Natural killer cell (primary cell): ENCODE measurements at regions not wholly inside any gene's neighbourhood (a gene's known extent, or its start where the extent isn't known, plus 50 kb on each side); places are given as distances from the start of the nearest gene placed in this dataset.

Source experiments
- ATAC-seq, 3 donors: fragments of 150-1000 bp in 2 of 3; fragments of 200-7000 bp in 1 of 3; cut with Tn5 transposase; 1 replicate in 1 of 3; 2 replicates in 2 of 3; pipeline ENCODE4 v1.10.0; 2021; ENCODE audit warnings: mild to moderate bottlenecking in 2 of 3, moderate library complexity in 2 of 3
- DNase-seq, 2 donors: peaks; one replicate each; pipeline versions ENCODE4 v3.0.0 to v3.0.0-alpha.2; 2013 to 2021; ENCODE audit warnings: mixed read lengths in 1 of 2
- H3K27ac ChIP-seq: one replicate; pipeline ENCODE4 v1.5.1; 2013; ENCODE audit warnings: mild to moderate bottlenecking, low read length
- H3K27me3 ChIP-seq: one replicate; pipeline ENCODE4 v1.6.1; 2013; ENCODE audit warnings: low read length; ENCODE audit not compliant: control insufficient read depth, insufficient read depth
- H3K36me3 ChIP-seq: one replicate; pipeline ENCODE4 v1.6.1; 2013; ENCODE audit warnings: low read length; ENCODE audit not compliant: control insufficient read depth, insufficient read depth
- H3K4me1 ChIP-seq: one replicate; pipeline ENCODE4 v1.6.1; 2013; ENCODE audit warnings: low read length; ENCODE audit not compliant: control insufficient read depth, insufficient read depth
- H3K4me3 ChIP-seq: one replicate; pipeline ENCODE4 v1.5.1; 2013; ENCODE audit warnings: low read length
- H3K9me3 ChIP-seq: one replicate; pipeline ENCODE4 v1.6.1; 2013; ENCODE audit warnings: low read length; ENCODE audit not compliant: control insufficient read depth, insufficient read depth
- H3K27ac Mint-ChIP-seq, 2 donors: one replicate each; pipeline ENCODE4 v1.8.0; 2022; ENCODE audit warnings: mild to moderate bottlenecking in 2 of 2, mixed read lengths in 2 of 2, moderate library complexity in 1 of 2
- H3K27me3 Mint-ChIP-seq, 2 donors: one replicate each; pipeline ENCODE4 v1.8.0; 2022; ENCODE audit warnings: low read depth in 2 of 2, mixed read lengths in 2 of 2
- H3K36me3 Mint-ChIP-seq: one replicate; pipeline ENCODE4 v1.8.0; 2022; ENCODE audit warnings: mixed read lengths
- H3K4me1 Mint-ChIP-seq, 2 donors: one replicate each; pipeline ENCODE4 v1.8.0; 2022; ENCODE audit warnings: mixed read lengths in 2 of 2
- H3K4me3 Mint-ChIP-seq: one replicate; pipeline ENCODE4 v1.8.0; 2022; ENCODE audit warnings: mild to moderate bottlenecking, moderate library complexity, mixed read lengths
- H3K9me3 Mint-ChIP-seq, 2 donors: one replicate each; pipeline ENCODE4 v1.8.0; 2022; ENCODE audit warnings: mixed read lengths in 2 of 2
- CTCF ChIP-seq: fragments of 200-600 bp; IDR thresholded peaks from one replicate; pipeline ENCODE4 v1.8.0; 2022; ENCODE audit warnings: antibody characterized with exemption
- WGBS: methylation state at CpG from one replicate; pipeline ENCODE4 v1.1.7; 2013; ENCODE audit warnings: missing lambda C conversion rate; ENCODE audit not compliant: insufficient coverage; 5-methylcytosine and 5-hydroxymethylcytosine counted together
- intact Hi-C: fragments of 100-400 bp; cut with micrococcal nuclease; formaldehyde crosslinking; loops from one replicate; pipeline ENCODE4 v1.14.2; 2022

DNA sequence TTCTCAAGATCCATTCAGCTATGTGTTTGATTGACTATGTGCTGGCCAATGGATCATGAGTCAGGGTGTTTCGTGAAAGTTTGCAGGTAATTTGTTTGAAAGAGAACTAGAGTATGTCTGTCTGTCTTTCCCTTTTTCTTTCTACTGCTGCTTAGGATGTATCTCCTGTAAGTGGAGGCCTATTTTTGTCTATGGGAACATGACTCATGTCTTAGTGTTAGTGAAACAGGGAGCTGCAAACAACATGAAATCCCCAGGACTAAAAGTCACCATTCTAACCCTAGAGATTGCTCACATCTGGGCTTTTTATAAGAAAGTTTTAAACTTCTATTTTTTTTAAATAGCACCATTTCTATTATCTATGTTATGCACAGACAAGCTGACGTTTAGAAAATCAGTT, 333.0 kb downstream of the CCER1 start:
- no peaks in the 10 kb centered on the region for H3K36me3 Mint-ChIP-seq
- TF ChIP-seq CTCF = no peak
- no peaks in the 10 kb centered on the region for H3K27me3 Mint-ChIP-seq
- WGBS = 75% methylated on average over 2 of the region's 2 CpGs
- Histone ChIP-seq H3K9me3 (no peaks in the 10 kb centered on the region), H3K4me3 (no peak overlapping the region), H3K36me3 (no peaks in the 10 kb centered on the region), H3K4me1 (no peaks in the 10 kb centered on the region), H3K27ac (no peak overlapping the region), H3K27me3 (no peaks in the 10 kb centered on the region)
- peaks cover 6 to 8% of the 10 kb centered on the region in 2 donors for H3K9me3 Mint-ChIP-seq
- H3K4me1 Mint-ChIP-seq = no peaks in the 10 kb centered on the region
- ATAC-seq = no peak
- intact Hi-C loops = no loop called here
- H3K27ac Mint-ChIP-seq = no peak overlapping the region
- no peak for DNase-seq
- no peak overlapping the region for H3K4me3 Mint-ChIP-seq

- H3K9me3 ChIP-seq = no peaks in the 10 kb centered on the region
- no peaks in the 10 kb centered on the region for H3K36me3 Mint-ChIP-seq
- DNase-seq = no peak
- TF ChIP-seq CTCF = no peak
- no peak overlapping the region for H3K27ac Mint-ChIP-seq
- ATAC-seq = no peak
- H3K27ac ChIP-seq = no peak overlapping the region
- 93% methylated on average over 2 of the region's 2 CpGs for whole genome bisulfite sequencing
- no peaks in the 10 kb centered on the region for H3K27me3 Mint-ChIP-seq
- H3K4me3 Mint-ChIP-seq = no peak overlapping the region
- H3K9me3 Mint-ChIP-seq = peaks cover 5 to 6% of the 10 kb centered on the region in 2 donors
- H3K4me3 ChIP-seq = no peak overlapping the region
- H3K4me1 ChIP-seq = no peaks in the 10 kb centered on the region
- H3K36me3 ChIP-seq = no peaks in the 10 kb centered on the region
- no peaks in the 10 kb centered on the region for H3K27me3 ChIP-seq
- intact Hi-C loops = no loop called here
- no peaks in the 10 kb centered on the region for H3K4me1 Mint-ChIP-seq
These were observed 335.0 kb downstream of the CCER1 start for GRCh38 chr12:90619943-90620342.

- Mint-ChIP-seq H3K4me1 (no peaks in the 10 kb centered on the region), H3K36me3 (no peaks in the 10 kb centered on the region), H3K4me3 (no peak overlapping the region), H3K27me3 (no peaks in the 10 kb centered on the region), H3K27ac (no peak overlapping the region), H3K9me3 (peaks cover 6 to 8% of the 10 kb centered on the region in 2 donors)
- no peak overlapping the region for H3K4me3 ChIP-seq
- TF ChIP-seq CTCF = no peak
- ATAC-seq = no peak
- no peak overlapping the region for H3K27ac ChIP-seq
- no peak for DNase-seq
- intact Hi-C loops = no loop called here
- H3K36me3 ChIP-seq = no peaks in the 10 kb centered on the region
- H3K27me3 ChIP-seq = no peaks in the 10 kb centered on the region
- H3K4me1 ChIP-seq = no peaks in the 10 kb centered on the region
- no peaks in the 10 kb centered on the region for H3K9me3 ChIP-seq
These were observed 336.4 kb downstream of the CCER1 start for GRCh38 chr12:90618586-90618985.

DNA sequence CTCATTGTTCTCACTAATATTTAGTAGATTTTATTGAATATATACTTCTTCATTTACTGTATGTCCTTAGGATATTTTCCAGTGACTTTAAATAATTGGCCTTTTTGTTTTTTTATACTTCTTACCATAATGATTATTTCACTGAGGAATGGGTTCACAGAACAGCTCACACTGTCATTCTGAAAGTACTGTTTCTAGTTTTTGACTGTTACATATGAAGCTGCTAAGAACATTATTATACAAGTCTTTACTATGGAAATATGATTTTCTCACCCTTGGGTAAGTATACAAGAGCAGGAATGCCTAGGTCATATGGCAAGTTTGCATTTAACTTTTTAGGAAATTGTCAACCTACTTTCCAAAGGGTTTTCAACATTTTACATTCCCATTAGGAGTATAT, 343.1 kb downstream of the CCER1 start:
- Histone ChIP-seq H3K27me3 (no peaks in the 10 kb centered on the region), H3K9me3 (no peaks in the 10 kb centered on the region), H3K27ac (no peak overlapping the region), H3K4me1 (no peaks in the 10 kb centered on the region), H3K36me3 (no peaks in the 10 kb centered on the region), H3K4me3 (no peak overlapping the region)
- H3K36me3 Mint-ChIP-seq = no peaks in the 10 kb centered on the region
- no peak for ATAC-seq
- H3K27me3 Mint-ChIP-seq = no peaks in the 10 kb centered on the region
- H3K27ac Mint-ChIP-seq = no peak overlapping the region
- no peak for DNase-seq
- H3K4me1 Mint-ChIP-seq = no peaks in the 10 kb centered on the region
- TF ChIP-seq CTCF = no peak
- H3K4me3 Mint-ChIP-seq = no peak overlapping the region
- intact Hi-C loops = no loop called here
- H3K9me3 Mint-ChIP-seq = peaks cover 2 to 8% of the 10 kb centered on the region in 2 donors
